ENCODE measurements at regions not wholly inside any gene's neighbourhood (a gene's known extent, or its start where the extent isn't known, plus 50 kb on each side); places are given as distances from the start of the nearest gene placed in this dataset.
A peak's percentile ranks its signal among the peaks of the same experiment; 100 is the strongest.

GRCh38 chr2:105573910-105574655 lies 170.6 kb upstream of the NCK2 start:
- peaks cover 16% of the 10 kb centered on the region for H3K27me3 Mint-ChIP-seq
- H3K9me3 Mint-ChIP-seq, result no peaks in the 10 kb centered on the region
- no peak overlapping the region for H3K27ac Mint-ChIP-seq
- peaks cover 14% of the 10 kb centered on the region for H3K4me1 Mint-ChIP-seq
- no peak overlapping the region for H3K4me3 Mint-ChIP-seq
- H3K36me3 Mint-ChIP-seq (ENCODE audit: low read depth), result no peaks in the 10 kb centered on the region
- no peak for DNase-seq
- intact Hi-C loops (cut with micrococcal nuclease), result no loop called here

DNA sequence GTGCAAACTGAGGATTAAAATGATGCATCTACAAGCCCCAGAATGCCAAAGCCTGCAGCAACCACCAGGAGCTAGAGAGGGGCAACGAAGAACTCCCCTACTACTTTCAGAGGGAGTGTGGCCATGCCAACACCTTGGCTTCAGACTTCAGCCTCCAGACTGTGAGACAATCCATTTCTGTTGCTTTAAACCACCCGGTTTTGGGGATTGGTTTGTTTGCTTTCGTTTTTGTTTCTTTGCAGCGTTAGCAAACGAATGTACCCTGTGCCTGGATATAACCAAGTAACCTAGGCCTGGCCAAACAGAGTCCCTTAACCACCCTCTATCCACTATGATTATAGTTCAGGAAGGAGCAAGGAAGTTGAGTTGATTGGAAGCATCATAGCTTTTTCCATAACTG lies 171.2 kb upstream of the NCK2 start:
- H3K4me3 Mint-ChIP-seq, result no peak overlapping the region
- intact Hi-C loops (cut with micrococcal nuclease), result no loop called here
- no peaks in the 10 kb centered on the region for H3K36me3 Mint-ChIP-seq (ENCODE audit: low read depth)
- peak; percentile 58 for DNase-seq
- peaks cover 14% of the 10 kb centered on the region for H3K4me1 Mint-ChIP-seq
- no peak overlapping the region for H3K27ac Mint-ChIP-seq
- no peaks in the 10 kb centered on the region for H3K9me3 Mint-ChIP-seq
- peaks cover 16% of the 10 kb centered on the region for H3K27me3 Mint-ChIP-seq

DNA sequence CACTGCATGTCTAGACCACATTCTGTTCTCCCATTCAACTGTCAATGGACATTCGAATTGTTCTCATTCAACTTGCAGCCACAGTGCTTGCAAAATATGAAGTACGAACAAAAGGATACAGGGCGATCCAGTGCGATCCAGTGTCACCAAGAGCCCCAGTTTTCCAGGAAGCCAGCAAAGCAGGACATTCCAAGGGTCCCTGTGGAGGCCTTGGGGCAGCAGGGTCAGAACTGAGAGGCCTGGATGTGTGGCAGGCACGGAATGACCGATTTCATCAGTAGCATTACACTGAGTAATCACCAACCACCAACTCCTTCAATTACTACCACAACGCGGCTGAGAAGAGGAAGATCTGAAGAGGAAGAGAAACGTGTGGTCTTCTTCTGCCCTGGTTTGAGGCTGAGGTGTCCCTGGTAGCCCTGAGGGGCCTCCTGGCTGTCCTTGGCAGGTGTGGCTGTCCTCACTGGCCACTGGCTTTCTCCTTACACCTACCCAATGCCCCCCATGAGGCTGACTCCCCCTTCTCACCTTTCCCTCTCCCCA lies 172.7 kb upstream of the FHL2 start:
- peaks cover 21% of the 10 kb centered on the region for H3K27me3 Mint-ChIP-seq
- H3K36me3 Mint-ChIP-seq (ENCODE audit: low read depth), result no peaks in the 10 kb centered on the region
- H3K4me1 Mint-ChIP-seq, result peaks cover 12% of the 10 kb centered on the region
- intact Hi-C loops (cut with micrococcal nuclease), result no loop called here
- no peak overlapping the region for H3K27ac Mint-ChIP-seq
- H3K9me3 Mint-ChIP-seq, result no peaks in the 10 kb centered on the region
- H3K4me3 Mint-ChIP-seq, result no peak overlapping the region
- no peak for DNase-seq

DNA sequence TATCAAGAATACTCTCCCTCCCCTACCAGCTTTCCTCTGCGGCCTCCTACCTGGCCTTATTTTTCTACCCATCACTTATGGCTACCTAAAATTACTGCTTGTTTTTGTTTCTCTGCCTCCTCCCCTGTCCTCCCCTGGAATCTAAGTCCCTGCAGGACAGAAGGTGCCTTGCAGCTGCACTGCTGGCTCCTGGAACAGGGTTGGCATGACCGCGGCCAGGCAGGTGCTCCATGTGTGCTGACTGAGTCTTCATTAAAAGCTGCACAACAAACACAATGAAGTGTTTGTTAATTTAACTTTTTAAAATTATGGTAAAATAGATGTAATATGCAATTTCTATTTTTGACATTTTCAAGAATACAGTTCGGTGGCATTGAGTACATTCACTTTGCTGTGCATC lies 171.9 kb upstream of the FHL2 start:
- peaks cover 21% of the 10 kb centered on the region for H3K27me3 Mint-ChIP-seq
- intact Hi-C loops (cut with micrococcal nuclease), result no loop called here
- H3K4me3 Mint-ChIP-seq, result no peak overlapping the region
- peaks cover 8% of the 10 kb centered on the region for H3K4me1 Mint-ChIP-seq
- no peaks in the 10 kb centered on the region for H3K36me3 Mint-ChIP-seq (ENCODE audit: low read depth)
- H3K9me3 Mint-ChIP-seq, result no peaks in the 10 kb centered on the region
- no peak for DNase-seq
- no peak overlapping the region for H3K27ac Mint-ChIP-seq

DNA sequence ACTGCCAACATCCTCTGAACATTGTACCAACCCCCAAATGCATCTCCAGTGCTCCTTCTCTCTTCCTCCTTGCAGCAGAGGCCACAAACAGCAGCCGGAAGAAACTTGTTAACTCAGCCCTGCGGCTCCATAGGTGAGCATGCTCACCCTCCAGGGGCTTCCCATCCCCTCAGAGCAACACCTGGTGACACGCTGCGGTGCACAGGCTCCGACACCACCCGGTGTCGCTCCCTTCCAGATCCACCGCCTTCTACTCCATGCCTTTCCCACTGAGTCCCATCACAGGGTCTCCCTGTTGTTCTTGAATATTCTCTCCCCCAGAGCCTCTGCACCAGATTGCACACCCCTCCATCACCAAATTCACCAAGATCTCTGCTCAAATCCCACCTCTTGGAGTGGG lies 171.5 kb upstream of the FHL2 start:
- no peaks in the 10 kb centered on the region for H3K36me3 Mint-ChIP-seq (ENCODE audit: low read depth)

GRCh38 chr2:105569606-105570005 lies 170.8 kb upstream of the FHL2 start:
- intact Hi-C loops (cut with micrococcal nuclease), result no loop called here
- H3K4me1 Mint-ChIP-seq, result peaks cover 2% of the 10 kb centered on the region
- no peak overlapping the region for H3K4me3 Mint-ChIP-seq
- H3K36me3 Mint-ChIP-seq (ENCODE audit: low read depth), result no peaks in the 10 kb centered on the region
- no peaks in the 10 kb centered on the region for H3K9me3 Mint-ChIP-seq
- H3K27me3 Mint-ChIP-seq, result peaks cover 21% of the 10 kb centered on the region
- no peak overlapping the region for H3K27ac Mint-ChIP-seq
- DNase-seq, result no peak

More for the DNA sequence above, 171.5 kb upstream of the FHL2 start:
- H3K27ac Mint-ChIP-seq, result no peak overlapping the region
- intact Hi-C loops (cut with micrococcal nuclease), result no loop called here
- H3K4me1 Mint-ChIP-seq, result peaks cover 5% of the 10 kb centered on the region
- peaks cover 21% of the 10 kb centered on the region for H3K27me3 Mint-ChIP-seq
- no peak for DNase-seq
- no peak overlapping the region for H3K4me3 Mint-ChIP-seq
- no peaks in the 10 kb centered on the region for H3K9me3 Mint-ChIP-seq

DNA sequence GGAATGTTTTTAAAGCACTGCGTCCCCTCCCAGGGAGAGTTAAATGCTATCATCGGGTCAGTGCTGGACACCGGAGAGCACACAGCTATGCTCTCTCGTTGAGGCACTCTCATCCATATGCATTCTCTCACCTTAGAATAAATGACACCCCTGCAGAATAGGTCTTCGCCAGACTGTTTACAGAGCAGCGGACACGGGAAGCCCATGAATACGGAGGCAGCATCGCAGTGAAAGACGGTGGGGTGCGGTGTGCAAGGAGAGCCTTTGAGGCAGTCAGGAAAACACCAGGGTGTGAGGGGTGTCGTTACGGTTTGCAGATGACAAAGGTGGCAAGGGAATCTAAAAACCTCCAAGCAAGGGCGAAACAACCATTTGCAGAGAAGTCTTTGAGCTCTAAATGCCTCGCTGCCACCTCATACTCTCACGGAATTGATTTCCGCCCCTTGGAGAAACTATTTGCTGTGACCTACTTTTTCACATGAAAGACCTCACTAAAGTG lies 169.2 kb upstream of the FHL2 start:
- Mint-ChIP-seq H3K36me3 (ENCODE audit: low read depth) (no peaks in the 10 kb centered on the region), H3K4me3 (peak overlapping the region; percentile 24), H3K27me3 (peaks cover 21% of the 10 kb centered on the region), H3K9me3 (no peaks in the 10 kb centered on the region), H3K27ac (no peak overlapping the region), H3K4me1 (peaks cover 2% of the 10 kb centered on the region)
- intact Hi-C loops (cut with micrococcal nuclease), result no loop called here
- no peak for DNase-seq

DNA sequence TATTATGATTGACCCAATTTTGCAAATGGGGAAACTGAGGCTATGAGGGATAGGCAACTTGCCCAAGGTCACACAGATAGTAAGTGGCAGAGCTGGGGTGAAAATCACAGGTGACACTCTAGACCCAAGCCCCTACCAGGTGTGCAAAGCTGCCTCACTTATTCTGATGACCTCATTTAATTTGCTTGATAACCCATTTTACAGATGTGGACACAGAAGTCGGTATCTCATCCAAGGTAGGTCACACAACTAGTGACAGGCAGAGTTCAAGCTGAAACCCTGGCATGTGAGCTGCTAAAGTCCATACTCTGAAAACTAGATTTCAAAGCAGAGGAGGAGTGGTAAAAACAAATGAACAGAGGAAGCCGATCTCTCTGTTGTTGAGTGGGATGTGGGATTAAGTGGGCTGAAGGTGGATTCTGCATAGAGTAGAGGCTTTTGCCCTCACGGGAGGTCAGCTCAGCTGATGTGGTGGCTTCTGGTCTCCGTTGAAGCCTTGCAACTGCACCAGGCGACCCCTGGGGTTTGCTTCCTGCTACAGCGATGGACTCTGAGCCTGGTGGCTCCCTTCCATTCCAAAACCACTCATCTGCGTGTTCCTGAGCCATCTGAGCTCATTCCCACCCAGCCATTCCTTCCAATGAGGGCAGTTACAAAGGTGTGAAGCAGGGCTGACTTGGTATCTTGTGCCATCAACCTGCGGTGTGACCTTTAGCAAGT lies 164.3 kb upstream of the FHL2 start:
- peaks cover 21% of the 10 kb centered on the region for H3K27me3 Mint-ChIP-seq
- no peak for DNase-seq
- H3K4me3 Mint-ChIP-seq, result no peak overlapping the region
- no peaks in the 10 kb centered on the region for H3K36me3 Mint-ChIP-seq (ENCODE audit: low read depth)
- H3K4me1 Mint-ChIP-seq, result peaks cover 2% of the 10 kb centered on the region
- H3K27ac Mint-ChIP-seq, result no peak overlapping the region
- no peaks in the 10 kb centered on the region for H3K9me3 Mint-ChIP-seq
- intact Hi-C loops (cut with micrococcal nuclease), result no loop called here

GRCh38 chr2:105561401-105561800 lies 162.6 kb upstream of the FHL2 start:
- intact Hi-C loops (cut with micrococcal nuclease), result no loop called here
- Mint-ChIP-seq H3K4me3 (no peak overlapping the region), H3K9me3 (no peaks in the 10 kb centered on the region), H3K4me1 (no peaks in the 10 kb centered on the region), H3K27ac (no peak overlapping the region), H3K36me3 (ENCODE audit: low read depth) (no peaks in the 10 kb centered on the region), H3K27me3 (peaks cover 30% of the 10 kb centered on the region)
- no peak for DNase-seq

DNA sequence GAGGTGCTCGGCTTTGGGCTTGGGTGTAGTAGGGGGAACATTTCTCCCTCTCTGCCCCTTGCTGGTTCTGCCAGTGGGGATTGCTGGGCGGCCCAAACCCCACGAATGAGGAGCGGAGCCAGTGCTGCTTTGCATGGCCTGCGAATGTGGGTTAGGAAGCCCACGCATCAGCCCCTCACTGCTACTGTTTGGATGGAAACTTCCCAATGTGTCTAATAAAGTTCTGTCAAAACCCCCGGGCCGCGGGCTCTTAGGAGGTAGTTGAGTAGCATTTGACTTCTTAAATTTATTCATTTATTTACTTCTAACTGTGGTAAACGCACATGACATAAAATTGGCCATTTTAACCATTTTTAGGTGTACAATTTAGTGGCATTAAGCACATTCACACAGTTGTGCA lies 161.3 kb upstream of the FHL2 start:
- Mint-ChIP-seq H3K4me1 (no peaks in the 10 kb centered on the region), H3K27me3 (peaks cover 35% of the 10 kb centered on the region), H3K27ac (no peak overlapping the region), H3K9me3 (no peaks in the 10 kb centered on the region), H3K4me3 (no peak overlapping the region), H3K36me3 (ENCODE audit: low read depth) (no peaks in the 10 kb centered on the region)
- DNase-seq, result no peak
- intact Hi-C loops (cut with micrococcal nuclease), result no loop called here

GRCh38 chr2:105557021-105557920 lies 158.4 kb upstream of the FHL2 start:
- H3K9me3 Mint-ChIP-seq, result no peaks in the 10 kb centered on the region
- DNase-seq, result no peak
- H3K4me1 Mint-ChIP-seq, result no peaks in the 10 kb centered on the region
- H3K4me3 Mint-ChIP-seq, result no peak overlapping the region
- H3K27ac Mint-ChIP-seq, result no peak overlapping the region
- H3K36me3 Mint-ChIP-seq (ENCODE audit: low read depth), result no peaks in the 10 kb centered on the region
- peaks cover 52% of the 10 kb centered on the region for H3K27me3 Mint-ChIP-seq
- intact Hi-C loops (cut with micrococcal nuclease), result no loop called here

GRCh38 chr2:105556366-105556765 lies 157.5 kb upstream of the FHL2 start:
- H3K4me3 Mint-ChIP-seq, result no peak overlapping the region
- DNase-seq, result no peak
- intact Hi-C loops (cut with micrococcal nuclease), result no loop called here
- H3K4me1 Mint-ChIP-seq, result no peaks in the 10 kb centered on the region
- H3K36me3 Mint-ChIP-seq (ENCODE audit: low read depth), result no peaks in the 10 kb centered on the region
- H3K9me3 Mint-ChIP-seq, result no peaks in the 10 kb centered on the region
- H3K27me3 Mint-ChIP-seq, result peaks cover 57% of the 10 kb centered on the region
- H3K27ac Mint-ChIP-seq, result no peak overlapping the region

DNA sequence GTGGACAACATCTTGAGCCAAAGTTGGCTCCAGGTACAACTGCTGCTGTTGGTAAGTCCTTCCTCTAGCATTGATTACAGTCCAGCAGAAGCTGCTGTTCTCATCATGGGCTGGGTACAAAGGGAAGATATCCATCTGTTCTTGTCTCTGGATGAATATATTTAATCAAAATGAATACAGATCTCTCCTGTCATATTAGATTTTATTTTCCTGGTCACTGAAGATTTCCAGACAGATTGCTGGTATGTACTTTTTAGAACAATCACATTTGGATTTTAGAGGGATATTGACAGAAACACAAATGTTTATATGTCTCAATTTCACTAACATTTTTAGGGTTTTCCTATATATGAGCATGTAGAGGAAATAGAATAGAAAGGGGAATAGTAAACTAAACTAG lies 155.4 kb upstream of the FHL2 start:
- no peaks in the 10 kb centered on the region for H3K36me3 Mint-ChIP-seq (ENCODE audit: low read depth)
- no peak overlapping the region for H3K27ac Mint-ChIP-seq
- H3K27me3 Mint-ChIP-seq, result peaks cover 55% of the 10 kb centered on the region
- DNase-seq, result no peak
- H3K4me1 Mint-ChIP-seq, result no peaks in the 10 kb centered on the region
- H3K9me3 Mint-ChIP-seq, result no peaks in the 10 kb centered on the region
- H3K4me3 Mint-ChIP-seq, result no peak overlapping the region
- intact Hi-C loops (cut with micrococcal nuclease), result no loop called here
